Erythroblast (primary cell): ENCODE measurements at regions not wholly inside any gene's neighbourhood (a gene's known extent, or its start where the extent isn't known, plus 50 kb on each side); places are given as distances from the start of the nearest gene placed in this dataset.

Source experiments
- DNase-seq, 2 experiments: peaks; one replicate each; lab custom pipeline; 2025; lab: John Stamatoyannopoulos, UW
- GATA1 ChIP-seq: IDR thresholded peaks from 2 replicates; pipeline ENCODE4 v1.6.1; 2011; ENCODE audit warnings: low read depth, mild to moderate bottlenecking, control low read depth, low read length, moderate library complexity
- POLR2A ChIP-seq: IDR thresholded peaks from 2 replicates; pipeline ENCODE4 v1.6.1; 2011; ENCODE audit warnings: mild to moderate bottlenecking, low read length

DNA sequence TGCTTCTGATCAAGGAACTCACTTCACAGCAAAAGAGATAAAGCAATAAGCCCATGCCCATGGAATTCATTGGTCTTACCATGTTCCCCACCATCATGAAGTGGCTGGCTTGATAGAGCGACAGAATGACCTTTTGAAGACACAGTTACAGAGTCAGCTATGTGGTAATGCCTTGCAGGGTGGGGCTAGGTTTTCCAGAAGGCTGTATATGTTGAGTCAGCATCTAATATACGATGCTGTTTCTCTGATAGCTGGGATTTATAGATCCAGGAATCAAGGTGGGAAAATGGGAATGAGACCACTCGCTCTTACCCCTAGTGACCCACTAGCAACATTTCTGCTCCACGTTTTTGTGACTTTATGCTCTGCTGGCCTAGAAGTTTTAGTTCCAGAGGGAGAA, 220.7 kb upstream of the RSPO3 start:
- TF ChIP-seq POLR2A (no peak), GATA1 (no peak)
- DNase-seq = no peak

DNA sequence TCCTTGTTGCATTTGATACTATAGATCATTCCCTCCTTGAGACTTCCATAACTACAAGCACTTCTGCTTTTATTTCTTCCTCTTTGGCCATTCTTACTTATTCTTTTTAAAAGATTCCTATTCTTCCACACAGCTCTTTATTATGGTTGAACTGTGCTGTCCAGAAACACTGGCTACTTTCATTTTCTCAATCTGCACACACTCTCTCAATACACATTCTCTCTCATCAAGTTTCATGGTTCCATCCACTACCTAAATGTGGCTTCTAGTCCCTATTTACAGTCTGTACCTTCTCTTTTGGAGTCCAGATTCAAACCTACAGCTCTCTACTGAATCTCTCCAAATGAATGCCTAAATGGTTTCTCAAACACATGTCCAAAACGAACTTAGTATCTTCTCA, 214.3 kb upstream of the RSPO3 start:
- TF ChIP-seq POLR2A (no peak), GATA1 (no peak)
- no peak for DNase-seq

DNA sequence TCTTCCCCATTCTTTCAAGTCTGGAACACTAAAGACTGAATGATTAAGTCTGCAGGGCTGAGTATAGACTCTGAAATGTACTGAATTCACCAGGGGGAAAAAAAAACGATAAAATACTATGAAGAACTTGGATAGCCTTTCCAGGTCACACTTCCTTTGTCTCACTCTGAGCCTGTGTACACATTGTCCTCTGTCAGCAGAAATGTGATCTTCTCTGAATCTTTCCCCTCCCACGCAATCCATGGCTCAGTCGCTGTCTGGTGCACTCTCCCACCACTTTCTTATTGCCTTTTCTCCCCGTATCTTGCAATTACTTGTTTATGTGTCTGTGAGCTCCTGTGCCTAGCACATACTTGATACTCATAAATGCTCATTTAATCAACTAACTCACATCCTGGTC, 212.6 kb upstream of the RSPO3 start:
- no peak for DNase-seq
- TF ChIP-seq POLR2A = no peak
- TF ChIP-seq GATA1 = no peak

DNA sequence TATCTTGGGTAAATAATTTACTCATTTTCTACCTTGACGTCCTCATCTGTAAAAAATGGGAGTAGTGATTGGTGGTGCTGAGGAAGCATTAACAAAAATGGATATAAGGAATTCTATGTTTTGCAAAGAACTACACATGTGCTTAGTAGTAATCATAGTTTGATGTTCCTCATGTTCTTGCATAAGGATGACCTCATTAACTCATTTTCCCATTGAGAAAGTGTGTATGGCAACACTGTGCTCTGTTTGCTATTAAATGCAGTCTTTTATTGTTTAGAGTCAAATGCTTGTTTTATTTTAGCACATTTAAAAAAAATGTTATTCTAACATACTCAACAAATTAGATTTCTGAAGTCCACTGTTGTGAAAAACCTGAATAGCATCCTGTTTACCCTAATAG, 211.2 kb upstream of the RSPO3 start:
- no peak for TF ChIP-seq GATA1
- TF ChIP-seq POLR2A = no peak
- no peak for DNase-seq

DNA sequence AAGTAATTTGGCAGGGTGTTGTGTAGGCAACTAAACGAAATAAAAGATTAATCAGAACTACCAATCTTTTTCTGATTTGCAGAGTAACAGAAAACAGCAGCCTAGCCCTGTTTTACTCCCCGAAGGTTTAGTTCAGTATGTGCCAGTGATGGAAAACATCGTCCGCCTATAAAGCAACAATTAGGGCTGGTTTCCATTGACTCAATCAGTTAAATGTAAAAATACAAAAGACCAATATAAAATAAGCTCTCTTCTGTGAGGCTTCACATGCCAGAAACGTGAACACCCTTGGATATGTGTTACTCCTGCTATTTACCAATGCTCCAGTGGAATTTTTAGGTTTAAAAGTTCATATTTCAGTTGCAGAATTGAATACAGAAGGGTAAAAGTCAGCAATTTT, 210.5 kb upstream of the RSPO3 start:
- no peak for TF ChIP-seq GATA1
- TF ChIP-seq POLR2A = no peak
- no peak for DNase-seq

DNA sequence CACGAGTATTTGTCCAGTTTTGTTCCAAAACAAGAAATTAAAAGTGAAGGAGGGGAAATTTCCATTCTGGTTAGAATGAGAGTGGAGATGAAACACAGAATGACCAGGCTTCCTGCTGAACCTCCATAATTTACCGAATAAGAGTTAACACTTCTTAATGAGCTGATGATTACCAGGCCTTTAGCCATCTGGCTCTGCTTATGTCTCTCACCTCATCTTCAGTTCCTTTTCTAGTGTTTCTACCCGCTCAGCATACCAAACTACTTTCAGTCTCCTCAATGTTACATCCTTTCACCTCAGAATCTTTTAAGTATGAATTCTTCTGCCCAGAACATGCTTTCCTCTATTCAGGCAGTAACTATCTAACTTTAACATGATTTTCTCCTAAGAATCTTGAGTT, 209.0 kb upstream of the RSPO3 start:
- no peak for DNase-seq
- TF ChIP-seq GATA1 (no peak), POLR2A (no peak)

DNA sequence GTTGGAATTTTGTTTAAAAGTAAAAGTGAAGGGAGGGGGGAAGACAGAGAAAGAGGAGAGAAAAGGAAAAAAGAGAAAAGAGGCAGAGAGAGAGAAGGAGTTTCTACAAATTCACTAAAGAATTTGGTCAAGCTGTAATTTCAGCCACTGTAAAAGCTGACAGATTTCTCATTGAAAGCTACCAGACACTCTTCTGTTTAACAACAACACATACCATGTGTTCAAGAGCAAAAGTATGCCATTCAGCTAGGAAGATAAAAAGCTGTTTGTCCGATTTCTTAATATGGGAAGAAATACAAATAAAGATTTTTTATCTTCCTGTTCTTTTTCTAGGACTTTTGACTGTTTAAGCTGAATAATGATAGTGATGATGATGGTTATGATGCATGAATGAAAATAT, 204.8 kb upstream of the RSPO3 start:
- no peak for DNase-seq
- no peak for TF ChIP-seq POLR2A
- no peak for TF ChIP-seq GATA1

DNA sequence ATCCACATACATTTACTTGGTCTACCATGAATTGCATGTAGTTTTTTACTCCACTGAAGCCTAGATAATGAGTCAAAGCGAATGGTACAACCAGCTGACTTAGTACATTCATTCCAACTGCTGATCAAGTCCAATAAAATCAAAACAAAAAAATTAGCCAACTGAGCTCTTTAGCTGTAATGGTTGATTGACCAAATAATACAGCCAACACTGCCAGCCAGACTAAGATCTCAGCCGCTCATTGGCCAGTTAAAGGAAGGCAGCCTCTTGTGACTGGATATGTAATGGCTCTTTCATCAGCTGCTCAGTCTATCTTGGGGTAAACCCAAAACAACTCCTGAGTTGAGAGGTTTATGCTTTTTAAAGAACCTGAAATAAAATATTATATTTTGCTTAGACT, 204.3 kb upstream of the RSPO3 start:
- TF ChIP-seq GATA1 (no peak), POLR2A (no peak)
- DNase-seq = no peak

DNA sequence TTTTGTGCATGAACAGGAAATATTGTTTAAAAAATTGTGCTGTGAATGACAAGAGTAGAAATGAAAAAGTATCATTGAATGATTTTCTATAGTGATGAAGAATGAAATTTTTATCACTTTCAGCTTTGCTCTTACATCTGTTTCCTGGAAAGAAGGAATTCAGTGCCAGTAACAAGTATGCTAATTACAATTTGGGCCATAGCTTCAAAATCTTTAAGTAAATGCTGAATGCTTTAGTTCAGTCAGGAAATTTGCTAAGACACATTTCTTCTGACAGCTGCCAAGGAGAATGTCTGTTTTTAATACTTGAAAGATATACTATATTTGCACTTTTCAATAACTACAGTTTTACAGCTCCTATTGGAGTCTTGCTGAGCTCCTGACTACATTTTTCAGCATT, 203.7 kb upstream of the RSPO3 start:
- TF ChIP-seq GATA1 (no peak), POLR2A (no peak)
- DNase-seq = no peak

DNA sequence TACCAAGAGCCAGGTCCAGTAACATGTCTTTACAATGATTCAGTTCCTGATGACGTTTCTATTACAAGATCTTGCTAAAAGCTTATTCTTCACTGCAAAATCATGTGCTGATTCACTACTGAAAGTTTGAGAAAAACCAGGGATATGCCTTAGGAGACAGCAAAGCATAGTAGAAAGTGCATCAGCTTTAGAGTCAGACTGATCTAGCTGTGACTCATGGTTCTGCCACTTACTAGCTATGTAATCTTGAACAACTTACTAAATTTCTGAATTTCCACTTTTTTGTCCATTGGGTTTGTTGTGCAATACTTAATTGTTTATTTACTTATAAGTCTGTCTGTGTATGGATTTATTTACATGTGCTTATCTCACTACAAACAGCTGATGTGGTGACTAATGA, 198.5 kb upstream of the RSPO3 start:
- no peak for DNase-seq
- TF ChIP-seq POLR2A (no peak), GATA1 (no peak)

DNA sequence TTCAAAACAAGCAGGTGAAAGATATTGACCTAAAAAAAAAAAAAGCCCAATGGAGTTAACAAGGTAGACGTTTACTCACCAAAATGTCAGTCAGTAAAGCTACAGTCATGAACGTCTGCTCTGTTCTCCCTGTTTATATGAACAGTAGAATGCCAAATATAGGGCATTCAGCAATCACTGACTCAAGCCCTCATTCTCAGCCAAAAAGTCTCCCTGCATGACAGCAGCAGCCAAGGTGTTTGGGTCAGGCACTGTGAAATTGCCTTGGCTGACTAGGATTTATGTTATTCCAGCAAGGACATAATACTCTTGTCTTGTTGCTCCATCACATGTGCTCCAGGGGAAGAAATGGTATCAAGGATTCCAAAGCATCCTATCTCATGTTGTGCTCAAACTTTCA, 194.7 kb upstream of the RSPO3 start:
- TF ChIP-seq POLR2A = no peak
- TF ChIP-seq GATA1 = no peak
- DNase-seq = no peak

DNA sequence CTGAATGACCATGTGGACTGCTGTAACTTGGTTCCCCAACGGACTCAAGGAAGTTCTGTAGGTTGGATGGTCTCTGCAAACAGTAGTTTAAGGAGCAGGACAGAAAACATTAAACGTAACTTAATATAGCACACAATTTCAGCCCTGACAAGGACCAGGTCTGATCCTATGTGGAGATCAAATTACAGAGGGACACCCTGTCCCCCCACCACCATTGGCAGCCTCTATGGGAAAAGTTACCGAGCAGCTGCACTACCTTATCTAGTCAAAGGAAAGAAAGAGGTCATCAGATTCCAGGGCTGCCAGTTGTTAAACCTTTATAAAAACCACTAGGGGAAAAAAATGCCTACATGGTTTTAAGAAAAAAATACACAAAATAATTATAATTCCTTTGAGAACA, 191.5 kb upstream of the RSPO3 start:
- DNase-seq = no peak
- TF ChIP-seq POLR2A = no peak
- no peak for TF ChIP-seq GATA1

DNA sequence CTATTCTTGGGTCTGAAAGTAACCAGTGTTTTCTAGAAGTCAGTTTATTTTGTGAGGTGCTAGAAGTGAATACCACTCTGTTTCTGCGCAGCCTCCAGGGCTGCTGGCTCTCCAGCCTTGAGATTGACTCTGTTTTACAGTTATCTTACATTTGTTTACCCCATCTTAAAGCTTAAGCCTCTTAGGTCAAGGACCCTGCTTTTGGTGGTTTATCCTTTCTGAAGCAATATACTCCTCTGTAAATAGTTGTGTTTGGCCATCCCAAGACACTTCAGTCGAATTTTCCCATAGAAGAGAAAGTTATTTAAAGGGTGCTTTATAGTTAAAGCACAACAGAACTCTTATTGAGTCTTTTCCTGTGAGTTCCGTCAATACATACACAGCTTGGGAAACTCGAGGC, 190.6 kb upstream of the RSPO3 start:
- no peak for TF ChIP-seq POLR2A
- TF ChIP-seq GATA1 = no peak
- DNase-seq = no peak

DNA sequence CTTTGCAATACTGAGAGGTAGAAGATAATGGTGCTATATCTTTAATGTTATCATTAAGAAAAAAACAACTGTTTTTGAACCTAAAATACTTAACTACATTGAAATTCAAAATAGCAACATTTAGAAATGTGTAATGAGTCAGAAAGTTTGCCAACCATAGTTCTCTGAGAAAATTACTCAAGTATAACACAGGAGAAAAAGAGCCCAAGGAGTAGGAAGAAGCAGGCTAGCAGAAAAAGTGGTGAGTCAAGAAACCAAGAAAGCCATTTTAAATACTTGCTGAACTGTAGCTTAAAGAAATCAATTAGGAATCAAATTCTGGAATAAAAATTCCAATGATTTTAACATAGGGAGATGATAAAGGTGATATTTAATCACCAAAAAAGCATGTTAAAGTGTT, 181.0 kb upstream of the RSPO3 start:
- TF ChIP-seq GATA1 (no peak), POLR2A (no peak)

DNA sequence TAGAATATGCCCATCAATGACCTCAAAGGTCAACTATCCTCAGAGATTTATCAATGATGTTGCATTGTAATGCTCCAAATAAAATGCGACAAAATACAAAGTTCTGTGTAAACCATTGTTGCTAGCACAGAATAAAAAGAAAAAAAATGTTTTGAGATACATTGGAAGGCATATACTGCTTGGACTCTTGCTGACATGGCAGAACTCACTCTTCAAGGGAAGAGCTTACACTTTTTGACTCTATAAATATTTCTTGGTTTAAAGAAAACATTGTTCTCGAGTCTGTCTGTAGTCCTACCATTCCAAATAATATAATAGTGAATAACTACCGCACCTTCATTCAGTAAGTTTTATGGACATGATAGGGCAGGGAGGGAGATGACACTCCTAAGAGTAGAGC, 178.7 kb upstream of the RSPO3 start:
- TF ChIP-seq POLR2A (no peak), GATA1 (no peak)
- DNase-seq = no peak

More for the DNA sequence above, 181.0 kb upstream of the RSPO3 start:
- no peak for DNase-seq

DNA sequence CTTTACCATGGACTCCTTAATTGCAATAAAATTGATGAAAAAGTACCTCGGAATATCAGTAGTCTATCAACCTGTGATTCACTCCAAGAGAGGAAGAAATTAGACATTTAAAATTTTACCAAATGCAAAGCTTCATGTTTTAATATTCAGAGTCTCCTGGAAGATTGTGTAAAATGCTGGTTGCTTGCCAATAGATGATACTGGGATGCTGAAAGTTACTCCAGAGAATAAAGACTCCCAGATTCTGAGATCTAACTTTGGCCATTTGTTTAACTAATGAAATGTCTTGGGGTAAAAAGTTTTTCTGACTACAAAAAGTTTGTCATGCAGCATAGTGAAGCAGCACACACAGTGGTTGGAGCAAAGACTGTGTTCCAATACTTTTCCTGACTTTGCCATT, 176.7 kb upstream of the RSPO3 start:
- no peak for DNase-seq
- TF ChIP-seq GATA1 (no peak), POLR2A (no peak)
